B cell (primary cell): ENCODE measurements at regions not wholly inside any gene's neighbourhood (a gene's known extent, or its start where the extent isn't known, plus 50 kb on each side); places are given as distances from the start of the nearest gene placed in this dataset.

Experiments used
- ATAC-seq: fragments of 200-7000 bp; cut with Tn5 transposase; one replicate; pipeline ENCODE4 v1.10.0; 2021; ENCODE audit warnings: low read depth, mild to moderate bottlenecking, moderate number of reproducible peaks, moderate library complexity
- CTCF ChIA-PET: fragments of 350-600 bp; sonication (Branson Sonifier 250); formaldehyde crosslinking; loops from one replicate; lab custom pipeline; 2021; ENCODE audit warnings: antibody characterized with exemption, inconsistent platforms; lab: Charles Lee
- POLR2A ChIA-PET: fragments of 350-600 bp; sonication (Branson Sonifier 250); formaldehyde crosslinking; loops from one replicate; lab custom pipeline; 2021; ENCODE audit warnings: antibody characterized with exemption; lab: Charles Lee
- DNase-seq: peaks from one replicate; pipeline ENCODE4 v3.0.0; 2013
- H2AFZ ChIP-seq: 2 replicates; pipeline ENCODE4 v1.6.1; 2012; ENCODE audit warnings: mild to moderate bottlenecking, low read depth, low read length; ENCODE audit not compliant: insufficient read depth, poor library complexity, severe bottlenecking
- H3K27ac ChIP-seq, 2 donors: 1 replicate in 1 of 2; 2 replicates in 1 of 2; pipeline ENCODE4 v1.5.1; 2012 to 2013; ENCODE audit warnings: low read length in 2 of 2, mild to moderate bottlenecking in 2 of 2, moderate library complexity in 1 of 2
- H3K27me3 ChIP-seq, 4 experiments: fragments of 200-600 bp in 1 of 4; sonication (generic) in 1 of 4; replicated peaks in 1 of 4; 1 replicate in 2 of 4; 2 replicates in 2 of 4; pipeline versions ENCODE4 v1.6.1 to v1.7.0; 2013 to 2016; ENCODE audit warnings: low read length in 3 of 4, mild to moderate bottlenecking in 2 of 4, mixed read lengths in 1 of 4, moderate library complexity in 1 of 4; ENCODE audit not compliant: insufficient read depth in 4 of 4, control insufficient read depth in 3 of 4; ENCODE audit errors: control extremely low read depth in 1 of 4
- H3K36me3 ChIP-seq, 2 experiments: replicated peaks in 1 of 2; 1 replicate in 1 of 2; 2 replicates in 1 of 2; pipeline versions ENCODE4 v1.6.1 to v1.7.1; 2013; ENCODE audit warnings: low read length in 1 of 2; ENCODE audit not compliant: insufficient read depth in 2 of 2, control insufficient read depth in 1 of 2; ENCODE audit errors: control extremely low read depth in 1 of 2, extremely low read depth in 1 of 2
- H3K4me1 ChIP-seq, 2 donors: fragments of 200-600 bp in 1 of 2; sonication (generic) in 1 of 2; 1 replicate in 1 of 2; 2 replicates in 1 of 2; pipeline versions ENCODE4 v1.5.1 to v1.6.1; 2013 to 2017; ENCODE audit warnings: low read length in 2 of 2; ENCODE audit not compliant: control insufficient read depth in 2 of 2, insufficient read depth in 2 of 2
- H3K4me2 ChIP-seq: replicated peaks from 2 replicates; pipeline ENCODE3; 2012; ENCODE audit warnings: mild to moderate bottlenecking, low read depth, low read length; ENCODE audit not compliant: poor library complexity, severe bottlenecking
- H3K4me3 ChIP-seq, 5 experiments: fragments of 200-600 bp in 1 of 5; sonication (generic) in 1 of 5; 1 replicate in 3 of 5; 2 replicates in 2 of 5; pipeline versions ENCODE4 v1.5.1 to v1.7.0; 2011 to 2016; ENCODE audit warnings: low read length in 4 of 5, mild to moderate bottlenecking in 4 of 5, low read depth in 2 of 5, control low read depth in 1 of 5, moderate library complexity in 1 of 5; ENCODE audit not compliant: insufficient read depth in 1 of 5; ENCODE audit errors: control extremely low read depth in 1 of 5, extremely low read depth in 1 of 5
- H3K79me2 ChIP-seq: fragments of 200-600 bp; sonication (generic); one replicate; pipeline ENCODE4 v1.6.0; 2016; ENCODE audit warnings: low read length; ENCODE audit not compliant: control insufficient read depth, insufficient read depth
- H3K9ac ChIP-seq: fragments of 200-600 bp; sonication (generic); 2 replicates; pipeline ENCODE4 v1.6.1; 2017; ENCODE audit warnings: mild to moderate bottlenecking, low read length, moderate library complexity
- H3K9me3 ChIP-seq, 3 donors: one replicate each; pipeline versions ENCODE4 v1.6.1 to v1.7.1; 2013; ENCODE audit warnings: low read length in 2 of 3; ENCODE audit not compliant: control insufficient read depth in 2 of 3, insufficient read depth in 1 of 3; ENCODE audit errors: control extremely low read depth in 1 of 3
- H4K20me1 ChIP-seq: 2 replicates; pipeline ENCODE4 v1.6.0; 2012; ENCODE audit warnings: mild to moderate bottlenecking, low read length; ENCODE audit not compliant: insufficient read depth, control insufficient read depth, poor library complexity, severe bottlenecking
- H3K27ac Mint-ChIP-seq: one replicate; pipeline ENCODE4 v1.8.0; 2021; ENCODE audit warnings: mixed read lengths
- H3K27me3 Mint-ChIP-seq: one replicate; pipeline ENCODE4 v1.8.0; 2021; ENCODE audit warnings: mixed read lengths
- H3K4me1 Mint-ChIP-seq: one replicate; pipeline ENCODE4 v1.8.0; 2021; ENCODE audit warnings: mixed read lengths
- H3K4me3 Mint-ChIP-seq: one replicate; pipeline ENCODE4 v1.8.0; 2021; ENCODE audit warnings: mixed read lengths
- H3K9me3 Mint-ChIP-seq: one replicate; pipeline ENCODE4 v1.8.0; 2022; ENCODE audit warnings: mixed read lengths; ENCODE audit not compliant: insufficient read depth
- EZH2 ChIP-seq: IDR thresholded peaks from 2 replicates; pipeline ENCODE4 v1.6.1; 2012; ENCODE audit warnings: borderline replicate concordance, low read depth, mild to moderate bottlenecking, moderate library complexity, low read length; ENCODE audit not compliant: insufficient read depth, poor library complexity, severe bottlenecking
- WGBS: methylation state at CpG from one replicate; pipeline ENCODE4 v1.1.5; 2013; ENCODE audit warnings: missing lambda C conversion rate; ENCODE audit not compliant: insufficient coverage; 5-methylcytosine and 5-hydroxymethylcytosine counted together
- intact Hi-C: fragments of 100-400 bp; cut with micrococcal nuclease; formaldehyde crosslinking; loops from one replicate; pipeline ENCODE4 v1.10.0; 2022
- TF ChIP-seq, protein P1 (sequence below): fragments of 200-600 bp; IDR thresholded peaks from one replicate; pipeline ENCODE4 v1.8.0; 2022; ENCODE audit warnings: antibody characterized with exemption, mild to moderate bottlenecking

DNA sequence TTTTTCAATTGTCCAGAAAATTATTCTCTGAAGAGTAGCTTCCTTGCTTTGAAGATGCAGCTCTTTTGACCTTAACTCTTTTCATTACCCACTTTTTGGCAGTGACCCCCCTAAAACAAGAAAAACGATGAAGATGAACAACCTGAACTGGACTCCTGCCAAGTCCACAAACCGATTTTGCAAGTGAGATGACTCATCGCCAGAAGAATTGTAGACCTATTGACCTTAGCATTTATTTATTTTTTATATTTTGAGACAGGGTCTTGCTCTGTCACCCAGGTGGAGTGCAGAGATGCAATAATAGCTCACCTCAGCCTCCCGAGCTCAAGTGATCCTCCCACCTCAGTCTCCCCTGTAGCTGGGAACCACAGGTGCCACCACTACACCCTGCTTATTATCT is 859.2 kb downstream of the GATA3 start:
- ChIA-PET POLR2A (no interaction called here), CTCF (no interaction called here)
- H4K20me1 ChIP-seq = no peaks in the 10 kb centered on the region
- H3K79me2 ChIP-seq = no peaks in the 10 kb centered on the region
- Mint-ChIP-seq H3K9me3 (no peaks in the 10 kb centered on the region), H3K4me3 (no peak overlapping the region), H3K27ac (no peak overlapping the region), H3K4me1 (no peaks in the 10 kb centered on the region), H3K27me3 (no peaks in the 10 kb centered on the region)
- 83% methylated on average over 1 of the region's 4 CpGs for WGBS
- H3K9ac ChIP-seq = no peak overlapping the region
- no peak for ATAC-seq
- H3K4me2 ChIP-seq = no peak overlapping the region
- no peak overlapping the region for H3K4me3 ChIP-seq
- intact Hi-C loops = no loop called here
- TF ChIP-seq EZH2 = no peak
- TF ChIP-seq, protein P1, sequence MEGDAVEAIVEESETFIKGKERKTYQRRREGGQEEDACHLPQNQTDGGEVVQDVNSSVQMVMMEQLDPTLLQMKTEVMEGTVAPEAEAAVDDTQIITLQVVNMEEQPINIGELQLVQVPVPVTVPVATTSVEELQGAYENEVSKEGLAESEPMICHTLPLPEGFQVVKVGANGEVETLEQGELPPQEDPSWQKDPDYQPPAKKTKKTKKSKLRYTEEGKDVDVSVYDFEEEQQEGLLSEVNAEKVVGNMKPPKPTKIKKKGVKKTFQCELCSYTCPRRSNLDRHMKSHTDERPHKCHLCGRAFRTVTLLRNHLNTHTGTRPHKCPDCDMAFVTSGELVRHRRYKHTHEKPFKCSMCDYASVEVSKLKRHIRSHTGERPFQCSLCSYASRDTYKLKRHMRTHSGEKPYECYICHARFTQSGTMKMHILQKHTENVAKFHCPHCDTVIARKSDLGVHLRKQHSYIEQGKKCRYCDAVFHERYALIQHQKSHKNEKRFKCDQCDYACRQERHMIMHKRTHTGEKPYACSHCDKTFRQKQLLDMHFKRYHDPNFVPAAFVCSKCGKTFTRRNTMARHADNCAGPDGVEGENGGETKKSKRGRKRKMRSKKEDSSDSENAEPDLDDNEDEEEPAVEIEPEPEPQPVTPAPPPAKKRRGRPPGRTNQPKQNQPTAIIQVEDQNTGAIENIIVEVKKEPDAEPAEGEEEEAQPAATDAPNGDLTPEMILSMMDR = no peak
- H2AFZ ChIP-seq = no peak overlapping the region
- H3K4me1 ChIP-seq = no peaks in the 10 kb centered on the region
- H3K9me3 ChIP-seq = peaks cover 0 to 3% (median 0%) of the 10 kb centered on the region in 3 donors
- H3K36me3 ChIP-seq = no peaks in the 10 kb centered on the region
- no peak for DNase-seq
- no peaks in the 10 kb centered on the region for H3K27me3 ChIP-seq
- no peak overlapping the region for H3K27ac ChIP-seq

GRCh38 chr10:8919280-8919679 is 864.8 kb downstream of the GATA3 start:
- Histone ChIP-seq H3K9ac (no peak overlapping the region), H4K20me1 (no peaks in the 10 kb centered on the region), H3K4me1 (no peaks in the 10 kb centered on the region), H3K4me2 (no peak overlapping the region), H3K27me3 (no peaks in the 10 kb centered on the region), H2AFZ (no peak overlapping the region), H3K36me3 (no peaks in the 10 kb centered on the region), H3K4me3 (no peak overlapping the region), H3K27ac (no peak overlapping the region), H3K79me2 (no peaks in the 10 kb centered on the region), H3K9me3 (peaks cover 0 to 3% (median 0%) of the 10 kb centered on the region in 3 donors)
- no peaks in the 10 kb centered on the region for H3K9me3 Mint-ChIP-seq
- DNase-seq = no peak
- H3K27me3 Mint-ChIP-seq = no peaks in the 10 kb centered on the region
- H3K4me1 Mint-ChIP-seq = no peaks in the 10 kb centered on the region
- intact Hi-C loops = no loop called here
- POLR2A ChIA-PET = no interaction called here
- H3K4me3 Mint-ChIP-seq = no peak overlapping the region
- no peak overlapping the region for H3K27ac Mint-ChIP-seq
- no peak for ATAC-seq
- TF ChIP-seq EZH2 = no peak
- TF ChIP-seq, protein P1 = no peak
- CTCF ChIA-PET = no interaction called here
- WGBS = no CpG with 5 or more reads among the region's 4 CpGs
